SH-SY5Y (cell line): ENCODE measurements at regions not wholly inside any gene's neighbourhood (a gene's known extent, or its start where the extent isn't known, plus 50 kb on each side); places are given as distances from the start of the nearest gene placed in this dataset.

Experiments used
- GATA2 ChIP-seq: IDR thresholded peaks from 2 replicates; pipeline ENCODE4 v1.6.1; 2011; ENCODE audit warnings: mild to moderate bottlenecking, low read depth, low read length
- GATA3 ChIP-seq: IDR thresholded peaks from 2 replicates; pipeline ENCODE4 v1.6.1; 2011; ENCODE audit warnings: low read depth, mild to moderate bottlenecking, low read length, moderate library complexity

GRCh38 chr3:26369133-26369532 lies 253.4 kb upstream of the LRRC3B start:
- TF ChIP-seq GATA2 = no peak
- no peak for TF ChIP-seq GATA3
